ENCODE measurements at regions not wholly inside any gene's neighbourhood (a gene's known extent, or its start where the extent isn't known, plus 50 kb on each side); places are given as distances from the start of the nearest gene placed in this dataset.

- CTCF ChIA-PET, result interaction anchor here (1.2 to 1.5 kb wide), 3 partner anchors 14 to 67 kb away, joined by 3 to 6 read pairs (median 3); no protein-coding TSS in a partner anchor
- no peak overlapping the region for H3K4me3 ChIP-seq (ENCODE audit: low read depth, low read length)
- DNase-seq (ENCODE audit: low read depth, low spot score), result peak; percentile 5
- POLR2A ChIA-PET, result no interaction called here
- TF ChIP-seq CTCF (IDR thresholded peaks at IDR 0.05; ENCODE audit: insufficient read depth, low read length, missing control alignments), result no peak
Measured at GRCh38 chr3:176906046-176906905, 291.0 kb downstream of the TBL1XR1 start.

GRCh38 chr3:176905331-176905730 is 292.0 kb downstream of the TBL1XR1 start:
- DNase-seq (ENCODE audit: low read depth, low spot score), result no peak
- H3K4me3 ChIP-seq (ENCODE audit: low read depth, low read length), result no peak overlapping the region
- TF ChIP-seq CTCF (IDR thresholded peaks at IDR 0.05; ENCODE audit: insufficient read depth, low read length, missing control alignments), result no peak
- ChIA-PET CTCF (interaction anchor here (1.0 to 1.5 kb wide), 3 partner anchors 15 to 86 kb away, joined by 3 to 6 read pairs (median 3); no protein-coding TSS in a partner anchor), POLR2A (no interaction called here)

DNA sequence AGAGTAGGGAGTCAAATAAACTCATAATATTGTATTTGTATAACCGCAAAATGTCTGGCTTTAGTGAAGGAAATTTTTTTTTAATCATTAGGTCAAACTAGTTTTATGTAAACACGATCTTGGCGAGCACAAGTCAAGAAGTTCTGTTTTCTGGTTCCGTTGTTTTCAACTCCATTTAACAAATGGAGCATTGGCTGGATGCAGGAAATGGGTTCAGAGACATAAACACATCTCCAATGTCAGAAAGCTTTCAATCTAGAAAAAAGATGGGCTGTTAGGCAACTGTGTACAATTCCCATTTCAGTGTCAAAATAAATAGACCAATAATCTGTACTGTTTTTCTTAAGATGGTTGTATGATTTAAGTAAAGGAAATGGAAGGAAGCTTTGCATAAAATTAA is 292.8 kb downstream of the TBL1XR1 start:
- TF ChIP-seq CTCF (IDR thresholded peaks at IDR 0.05; ENCODE audit: insufficient read depth, low read length, missing control alignments), result no peak
- no peak overlapping the region for H3K4me3 ChIP-seq (ENCODE audit: low read depth, low read length)
- ChIA-PET POLR2A (no interaction called here), CTCF (interaction anchor here (1.0 to 1.5 kb wide), 3 partner anchors 16 to 85 kb away, joined by 3 to 6 read pairs (median 3); no protein-coding TSS in a partner anchor)
- no peak for DNase-seq (ENCODE audit: low read depth, low spot score)

GRCh38 chr3:176896640-176897039 is 300.6 kb downstream of the TBL1XR1 start:
- ChIA-PET CTCF (interaction anchor here (1.1 kb wide), 1 partner anchor 24 kb away, joined by 3 read pairs; no protein-coding TSS in a partner anchor), POLR2A (no interaction called here)
- no peak for DNase-seq (ENCODE audit: low read depth, low spot score)
- no peak overlapping the region for H3K4me3 ChIP-seq (ENCODE audit: low read depth, low read length)
- TF ChIP-seq CTCF (IDR thresholded peaks at IDR 0.05; ENCODE audit: insufficient read depth, low read length, missing control alignments), result no peak

DNA sequence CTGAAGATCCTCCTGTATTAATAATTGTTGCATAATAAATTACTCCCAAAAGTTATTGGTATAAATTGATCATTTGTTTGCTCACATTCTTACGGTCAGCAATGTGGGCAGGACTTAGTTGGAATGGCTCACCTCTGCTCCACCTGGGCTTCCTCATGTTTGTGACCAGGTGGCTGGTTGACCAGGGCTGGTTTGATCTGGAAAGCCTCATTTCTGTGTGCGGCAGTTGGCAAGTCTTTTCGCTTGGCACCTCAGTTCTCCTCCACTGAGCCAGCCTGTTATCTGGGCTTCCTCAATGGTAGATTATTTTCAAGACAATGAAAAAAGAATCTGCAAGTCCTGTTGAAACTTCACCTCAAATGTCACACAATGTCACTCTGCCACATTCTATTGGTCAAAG is 301.1 kb downstream of the TBL1XR1 start:
- no peak for TF ChIP-seq CTCF (IDR thresholded peaks at IDR 0.05; ENCODE audit: insufficient read depth, low read length, missing control alignments)
- H3K4me3 ChIP-seq (ENCODE audit: low read depth, low read length), result no peak overlapping the region
- ChIA-PET CTCF (interaction anchor here (1.1 kb wide), 1 partner anchor 24 kb away, joined by 3 read pairs; no protein-coding TSS in a partner anchor), POLR2A (no interaction called here)
- no peak for DNase-seq (ENCODE audit: low read depth, low spot score)

DNA sequence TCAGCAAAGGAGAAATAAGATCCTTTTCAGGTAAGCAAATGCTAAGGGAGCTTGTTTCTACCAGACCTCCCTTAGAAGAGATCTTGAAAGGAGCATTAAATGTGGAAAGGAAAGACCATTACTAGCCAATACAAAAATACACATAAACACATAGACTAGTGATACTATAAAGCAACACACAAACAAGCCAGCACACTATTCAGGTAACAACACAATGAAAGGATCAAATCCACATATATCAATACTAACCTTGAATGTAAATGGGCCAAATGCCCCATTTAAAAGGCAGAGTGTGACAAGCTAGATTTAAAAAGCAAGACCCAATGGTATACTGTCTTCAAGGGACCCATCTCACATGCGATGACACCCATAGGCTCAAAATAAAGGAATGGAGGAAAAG is 317.6 kb downstream of the TBL1XR1 start:
- ChIA-PET CTCF (no interaction called here), POLR2A (no interaction called here)
- no peak overlapping the region for H3K4me3 ChIP-seq (ENCODE audit: low read depth, low read length)
- no peak for TF ChIP-seq CTCF (IDR thresholded peaks at IDR 0.05; ENCODE audit: insufficient read depth, low read length, missing control alignments)
- DNase-seq (ENCODE audit: low read depth, low spot score), result no peak

Measured in AG04449 (cell line).